IMR-90 (cell line): ENCODE measurements at regions not wholly inside any gene's neighbourhood (a gene's known extent, or its start where the extent isn't known, plus 50 kb on each side); places are given as distances from the start of the nearest gene placed in this dataset.

Experiments used
- ATAC-seq: fragments of 200-7000 bp; cut with Tn5 transposase; 2 replicates; pipeline ENCODE4 v1.9.1; 2020; ENCODE audit warnings: low read depth, mild to moderate bottlenecking, moderate library complexity
- BruUV-seq: library from RNA; stranded (reverse); fragments of 400-500 nt; replicated peaks from 2 replicates; lab custom pipeline; 2021; lab: Mats Ljungman, UMichigan
- CTCF ChIA-PET: fragments of 300-600 bp; formaldehyde crosslinking; extraction: SDS; loops from one replicate; lab custom pipeline; 2021; ENCODE audit warnings: antibody characterized with exemption; lab: Yijun Ruan, JAX
- POLR2A ChIA-PET: fragments of 300-600 bp; sonication (Branson Sonifier 250); formaldehyde crosslinking; loops from one replicate; lab custom pipeline; 2022; ENCODE audit warnings: antibody characterized with exemption; ENCODE audit not compliant: unreplicated experiment; lab: Charles Lee
- DNase-seq: peaks from one replicate; pipeline ENCODE4 v3.0.0; 2013
- H2AFZ ChIP-seq: replicated peaks from 2 replicates; pipeline ENCODE3; 2013; ENCODE audit warnings: low read length, mild to moderate bottlenecking; ENCODE audit not compliant: poor library complexity
- H2AK5ac ChIP-seq: 2 replicates; pipeline ENCODE4 v1.6.1; 2013; ENCODE audit warnings: low read depth, low read length, inconsistent platforms
- H2AK9ac ChIP-seq: replicated peaks from 2 replicates; pipeline ENCODE3; 2013; ENCODE audit warnings: mild to moderate bottlenecking, low read depth, low read length, moderate library complexity; ENCODE audit not compliant: poor library complexity
- H2BK120ac ChIP-seq: 2 replicates; pipeline ENCODE4 v1.6.1; 2013; ENCODE audit warnings: low read depth, low read length, inconsistent platforms
- H2BK15ac ChIP-seq: 3 replicates; pipeline ENCODE4 v1.6.1; 2013; ENCODE audit warnings: low read depth, low read length, inconsistent platforms
- H2BK20ac ChIP-seq: 2 replicates; pipeline ENCODE4 v1.6.1; 2013; ENCODE audit warnings: low read depth, mild to moderate bottlenecking, inconsistent platforms, low read length, moderate library complexity
- H2BK5ac ChIP-seq: 2 replicates; pipeline ENCODE4 v1.6.1; 2013; ENCODE audit warnings: mild to moderate bottlenecking, low read depth, low read length, inconsistent platforms; ENCODE audit not compliant: poor library complexity, severe bottlenecking
- H3K14ac ChIP-seq: replicated peaks from 2 replicates; pipeline ENCODE4 v1.6.1; 2013; ENCODE audit warnings: low read depth, low read length, inconsistent platforms
- H3K18ac ChIP-seq: 2 replicates; pipeline ENCODE4 v1.6.1; 2013; ENCODE audit warnings: low read depth, low read length, control low read depth
- H3K23ac ChIP-seq: 2 replicates; pipeline ENCODE4 v1.6.1; 2013; ENCODE audit warnings: low read depth, low read length, inconsistent platforms
- H3K27ac ChIP-seq: 2 replicates; pipeline ENCODE4 v1.5.1; 2013; ENCODE audit warnings: mild to moderate bottlenecking, control low read depth, low read length; ENCODE audit not compliant: insufficient read depth
- H3K27me3 ChIP-seq: 2 replicates; pipeline ENCODE4 v1.6.1; 2013; ENCODE audit warnings: low read length; ENCODE audit not compliant: control insufficient read depth, insufficient read depth
- H3K36me3 ChIP-seq: 2 replicates; pipeline ENCODE4 v1.6.1; 2013; ENCODE audit warnings: low read length, mixed read lengths; ENCODE audit not compliant: control insufficient read depth, insufficient read depth
- H3K4ac ChIP-seq: 2 replicates; pipeline ENCODE4 v1.6.1; 2013; ENCODE audit warnings: low read depth, low read length, inconsistent platforms
- H3K4me1 ChIP-seq: 2 replicates; pipeline ENCODE4 v1.6.1; 2013; ENCODE audit warnings: low read length, mixed read lengths; ENCODE audit not compliant: control insufficient read depth, insufficient read depth
- H3K4me2 ChIP-seq: 2 replicates; pipeline ENCODE4 v1.6.1; 2013; ENCODE audit warnings: low read depth, mild to moderate bottlenecking, control low read depth, low read length, moderate library complexity
- H3K4me3 ChIP-seq: 2 replicates; pipeline ENCODE4 v1.5.1; 2013; ENCODE audit warnings: low read depth, mild to moderate bottlenecking, control low read depth, low read length, moderate library complexity; ENCODE audit not compliant: insufficient read depth
- H3K56ac ChIP-seq: 2 replicates; pipeline ENCODE4 v1.6.1; 2013; ENCODE audit warnings: low read length, inconsistent platforms; ENCODE audit not compliant: insufficient read depth; ENCODE audit errors: extremely low read depth
- H3K79me1 ChIP-seq, 2 experiments: 2 replicates each; pipeline ENCODE4 v1.6.1; 2013; ENCODE audit warnings: low read length in 2 of 2, inconsistent platforms in 1 of 2, low read depth in 1 of 2
- H3K9ac ChIP-seq: 2 replicates; pipeline ENCODE4 v1.6.1; 2013; ENCODE audit warnings: low read depth, low read length, control low read depth
- H3K9me1 ChIP-seq: 2 replicates; pipeline ENCODE4 v1.6.1; 2013; ENCODE audit warnings: low read length, inconsistent platforms; ENCODE audit not compliant: insufficient read depth
- H3K9me3 ChIP-seq: 2 replicates; pipeline ENCODE4 v1.6.1; 2013; ENCODE audit warnings: low read length; ENCODE audit not compliant: control insufficient read depth, insufficient read depth
- H4K20me1 ChIP-seq: 2 replicates; pipeline ENCODE4 v1.6.1; 2013; ENCODE audit warnings: low read length, inconsistent platforms; ENCODE audit not compliant: insufficient read depth
- H4K5ac ChIP-seq: 2 replicates; pipeline ENCODE4 v1.6.1; 2013; ENCODE audit warnings: mild to moderate bottlenecking, low read depth, low read length, control low read depth
- H4K8ac ChIP-seq, 2 experiments: 2 replicates each; pipeline ENCODE4 v1.6.1; 2013; ENCODE audit warnings: low read depth in 2 of 2, low read length in 2 of 2, control low read depth in 1 of 2, inconsistent platforms in 1 of 2
- H4K91ac ChIP-seq: 2 replicates; pipeline ENCODE4 v1.6.1; 2013; ENCODE audit warnings: low read depth, low read length, inconsistent platforms; ENCODE audit not compliant: insufficient read depth
- BHLHE40 ChIP-seq: fragments of 150-350 bp; IDR thresholded peaks from 2 replicates; pipeline ENCODE4 v1.6.1; 2016; ENCODE audit warnings: mild to moderate bottlenecking, low read depth, low read length
- CEBPB ChIP-seq: IDR thresholded peaks from 2 replicates; pipeline ENCODE4 v1.6.1; 2012; ENCODE audit warnings: low read depth, low read length, improper control_type of control experiment
- CHD1 ChIP-seq: IDR thresholded peaks from 2 replicates; pipeline ENCODE4 v1.6.1; 2012; ENCODE audit warnings: low read depth, low read length, improper control_type of control experiment
- FOS ChIP-seq: fragments of 150-350 bp; IDR thresholded peaks from 2 replicates; pipeline ENCODE4 v1.6.1; 2016; ENCODE audit warnings: low read depth, low read length
- MAFK ChIP-seq: IDR thresholded peaks from 2 replicates; pipeline ENCODE4 v1.6.1; 2012; ENCODE audit warnings: low read depth, low read length, improper control_type of control experiment
- NFE2L2 ChIP-seq: fragments of 150-350 bp; IDR thresholded peaks from 2 replicates; pipeline ENCODE4 v1.6.1; 2016; ENCODE audit warnings: low read depth, mild to moderate bottlenecking, low read length
- SMC3 ChIP-seq: fragments of 150-350 bp; IDR thresholded peaks from 2 replicates; pipeline ENCODE4 v1.6.1; 2016; ENCODE audit warnings: low read depth, mild to moderate bottlenecking, antibody characterized with exemption, low read length, moderate library complexity
- WGBS, 2 experiments: methylation state at CpG; one replicate each; pipeline versions ENCODE4 v1.1.5 to v1.1.7; 2013; ENCODE audit warnings: missing lambda C conversion rate in 2 of 2; ENCODE audit not compliant: insufficient read length in 1 of 2; ENCODE audit errors: extremely low coverage in 2 of 2; 5-methylcytosine and 5-hydroxymethylcytosine counted together
- dilution Hi-C: fragments of 300-500 bp; cut with HindIII; formaldehyde crosslinking; loops from one replicate; pipeline ENCODE4 v1.14.3; 2018; ENCODE audit warnings: low sequenced_read_pairs; ENCODE audit not compliant: unreplicated experiment
- in situ Hi-C: fragments of 300-500 bp; cut with MboI; formaldehyde crosslinking; loops from 3 replicates; pipeline ENCODE4 v1.14.3; 2019; ENCODE audit warnings: low sequenced_read_pairs, inconsistent platforms, mixed read lengths
- intact Hi-C: fragments of 100-400 bp; cut with micrococcal nuclease; formaldehyde crosslinking; loops from 2 replicates; pipeline ENCODE4 v1.10.0; 2022
- TF ChIP-seq, protein P1 (sequence below): fragments of 150-350 bp; IDR thresholded peaks from 2 replicates; pipeline ENCODE4 v1.6.1; 2016; ENCODE audit warnings: low read depth, mild to moderate bottlenecking, low read length, moderate library complexity, borderline replicate concordance
- TF ChIP-seq, protein P2 (sequence below): fragments of 150-350 bp; IDR thresholded peaks from 2 replicates; pipeline ENCODE4 v1.6.1; 2017; ENCODE audit warnings: mild to moderate bottlenecking, antibody characterized with exemption, low read length, low read depth
- TF ChIP-seq, protein P3 (sequence below): conservative IDR thresholded peaks from 2 replicates; pipeline ENCODE4 v1.5.1; 2012; ENCODE audit warnings: mild to moderate bottlenecking, low read depth, low read length, improper control_type of control experiment

DNA sequence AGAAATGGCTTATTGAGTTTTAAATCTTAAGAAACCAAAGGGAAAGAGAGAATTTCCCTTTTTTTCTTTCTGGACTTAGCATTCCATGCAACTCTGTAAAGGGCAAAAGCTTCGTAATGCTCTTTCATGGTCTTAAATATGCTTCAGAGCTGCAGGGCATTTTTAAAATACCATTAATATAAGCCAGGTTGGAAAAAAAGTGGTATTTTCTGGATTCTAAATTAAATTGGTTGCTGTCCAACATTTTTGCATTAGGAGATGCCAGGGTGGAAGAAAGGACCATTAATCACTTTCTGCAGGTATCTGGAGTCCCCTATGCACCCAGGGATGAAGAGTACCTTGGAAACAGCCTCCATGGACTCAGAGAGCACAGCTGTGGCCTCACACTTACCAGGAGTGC lies 215.1 kb upstream of the DAPK1 start:
- TF ChIP-seq, protein P1, sequence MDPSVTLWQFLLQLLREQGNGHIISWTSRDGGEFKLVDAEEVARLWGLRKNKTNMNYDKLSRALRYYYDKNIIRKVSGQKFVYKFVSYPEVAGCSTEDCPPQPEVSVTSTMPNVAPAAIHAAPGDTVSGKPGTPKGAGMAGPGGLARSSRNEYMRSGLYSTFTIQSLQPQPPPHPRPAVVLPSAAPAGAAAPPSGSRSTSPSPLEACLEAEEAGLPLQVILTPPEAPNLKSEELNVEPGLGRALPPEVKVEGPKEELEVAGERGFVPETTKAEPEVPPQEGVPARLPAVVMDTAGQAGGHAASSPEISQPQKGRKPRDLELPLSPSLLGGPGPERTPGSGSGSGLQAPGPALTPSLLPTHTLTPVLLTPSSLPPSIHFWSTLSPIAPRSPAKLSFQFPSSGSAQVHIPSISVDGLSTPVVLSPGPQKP: no peak
- TF ChIP-seq, protein P2, sequence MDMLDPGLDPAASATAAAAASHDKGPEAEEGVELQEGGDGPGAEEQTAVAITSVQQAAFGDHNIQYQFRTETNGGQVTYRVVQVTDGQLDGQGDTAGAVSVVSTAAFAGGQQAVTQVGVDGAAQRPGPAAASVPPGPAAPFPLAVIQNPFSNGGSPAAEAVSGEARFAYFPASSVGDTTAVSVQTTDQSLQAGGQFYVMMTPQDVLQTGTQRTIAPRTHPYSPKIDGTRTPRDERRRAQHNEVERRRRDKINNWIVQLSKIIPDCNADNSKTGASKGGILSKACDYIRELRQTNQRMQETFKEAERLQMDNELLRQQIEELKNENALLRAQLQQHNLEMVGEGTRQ: no peak
- no peak for TF ChIP-seq CEBPB
- TF ChIP-seq NFE2L2: no peak
- TF ChIP-seq, protein P3, sequence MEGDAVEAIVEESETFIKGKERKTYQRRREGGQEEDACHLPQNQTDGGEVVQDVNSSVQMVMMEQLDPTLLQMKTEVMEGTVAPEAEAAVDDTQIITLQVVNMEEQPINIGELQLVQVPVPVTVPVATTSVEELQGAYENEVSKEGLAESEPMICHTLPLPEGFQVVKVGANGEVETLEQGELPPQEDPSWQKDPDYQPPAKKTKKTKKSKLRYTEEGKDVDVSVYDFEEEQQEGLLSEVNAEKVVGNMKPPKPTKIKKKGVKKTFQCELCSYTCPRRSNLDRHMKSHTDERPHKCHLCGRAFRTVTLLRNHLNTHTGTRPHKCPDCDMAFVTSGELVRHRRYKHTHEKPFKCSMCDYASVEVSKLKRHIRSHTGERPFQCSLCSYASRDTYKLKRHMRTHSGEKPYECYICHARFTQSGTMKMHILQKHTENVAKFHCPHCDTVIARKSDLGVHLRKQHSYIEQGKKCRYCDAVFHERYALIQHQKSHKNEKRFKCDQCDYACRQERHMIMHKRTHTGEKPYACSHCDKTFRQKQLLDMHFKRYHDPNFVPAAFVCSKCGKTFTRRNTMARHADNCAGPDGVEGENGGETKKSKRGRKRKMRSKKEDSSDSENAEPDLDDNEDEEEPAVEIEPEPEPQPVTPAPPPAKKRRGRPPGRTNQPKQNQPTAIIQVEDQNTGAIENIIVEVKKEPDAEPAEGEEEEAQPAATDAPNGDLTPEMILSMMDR: no peak
- TF ChIP-seq CHD1: no peak
- TF ChIP-seq FOS: no peak
- no peak for TF ChIP-seq SMC3
- no peak for TF ChIP-seq MAFK
- no peak for TF ChIP-seq BHLHE40
- no CpG with 5 or more reads among the region's 1 CpG for WGBS, 2 experiments

More for the DNA sequence above, 215.1 kb upstream of the DAPK1 start:
- in situ Hi-C loops: no loop called here
- dilution Hi-C loops: no loop called here
- Histone ChIP-seq H2BK120ac (peak overlapping the region; percentile 79; the same call in 1 of the 2 replicates), H4K5ac (peak overlapping the region; percentile 19; the same call in 1 of the 2 replicates), H2AK5ac (peak overlapping the region; percentile 15; the same call in 1 of the 2 replicates), H2BK20ac (0 out of 2 replicates have a peak overlapping the region, but pooled peaks have one; percentile 39), H4K20me1 (no peaks in the 10 kb centered on the region), H3K4me1 (peaks cover 20% of the 10 kb centered on the region), H4K91ac (peak overlapping the region; percentile 83), H3K27me3 (no peaks in the 10 kb centered on the region), H2BK15ac (peak overlapping the region; percentile 56; the same call in 2 of the 3 replicates), H3K14ac (peak overlapping the region; percentile 55; the same call in 1 of the 2 replicates), H2AFZ (no peak overlapping the region), H3K79me1 (no peaks in the 10 kb centered on the region), H3K9ac (no peak overlapping the region), H3K23ac (no peak overlapping the region), H3K4me2 (no peak overlapping the region), H3K4ac (peak overlapping the region; percentile 61; the same call in 1 of the 2 replicates), H3K9me1 (peaks cover 9% of the 10 kb centered on the region), H3K18ac (peak overlapping the region; percentile 57; the same call in 1 of the 2 replicates), H3K4me3 (no peak overlapping the region), H3K27ac (no peak overlapping the region), H2AK9ac (no peak overlapping the region), H3K36me3 (no peaks in the 10 kb centered on the region), H4K8ac (no peak overlapping the region; a peak in 1 of 4 replicates), H3K9me3 (peaks cover 2% of the 10 kb centered on the region), H2BK5ac (no peak overlapping the region), H3K56ac (no peak overlapping the region)
- ChIA-PET CTCF (interaction anchor here (0.7 to 1.3 kb wide), 2 partner anchors 8 to 770 kb away, joined by 3 read pairs; no protein-coding TSS in a partner anchor), POLR2A (no interaction called here)
- BruUV-seq: no TSS peak
- intact Hi-C loops: loop anchor here (5.0 kb wide), 1 partner anchor 90 kb away; no protein-coding TSS in a partner anchor
- DNase-seq (no peak), ATAC-seq (no peak)
